CD1c-positive myeloid dendritic cell (primary cell): ENCODE measurements at regions not wholly inside any gene's neighbourhood (a gene's known extent, or its start where the extent isn't known, plus 50 kb on each side); places are given as distances from the start of the nearest gene placed in this dataset.

ENCODE experiments used
- DNase-seq: peaks from one replicate; pipeline ENCODE4 v3.0.0-alpha.2; 2016; ENCODE audit errors: extremely low spot score

DNA sequence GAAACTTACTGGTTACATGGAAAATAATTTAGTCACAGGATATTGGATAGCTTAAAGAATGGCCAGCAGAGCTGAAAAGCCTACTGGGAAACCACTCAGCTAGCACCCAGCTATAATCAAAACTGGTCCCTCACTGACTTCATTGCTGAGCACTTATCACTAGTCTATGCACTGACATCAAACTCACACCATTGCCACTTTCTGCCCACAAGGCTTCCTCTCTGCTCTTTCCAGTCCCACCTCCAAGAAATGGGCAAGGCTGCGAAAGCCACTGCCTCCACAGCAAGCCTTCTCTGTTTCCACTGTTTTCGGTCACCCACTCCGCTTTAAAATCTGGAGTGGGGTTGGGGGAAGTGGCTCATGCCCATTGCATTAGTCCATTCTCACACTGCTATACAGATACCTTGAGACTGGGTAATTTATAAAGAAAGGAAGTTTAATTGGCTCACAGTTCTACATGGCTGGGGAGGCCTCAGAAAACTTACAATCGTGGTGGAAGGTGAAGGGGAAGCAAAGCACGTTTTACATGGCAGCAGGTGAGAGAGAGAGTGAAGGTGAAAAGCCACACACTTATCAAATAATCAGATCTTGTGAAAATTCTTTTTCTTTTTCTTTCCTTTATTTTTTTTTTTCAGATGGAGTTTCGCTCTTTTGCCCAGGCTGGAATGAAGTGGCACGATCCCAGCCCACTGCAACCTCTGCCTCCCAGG, 77.0 kb upstream of the CERS6 start:
- DNase-seq: no peak

DNA sequence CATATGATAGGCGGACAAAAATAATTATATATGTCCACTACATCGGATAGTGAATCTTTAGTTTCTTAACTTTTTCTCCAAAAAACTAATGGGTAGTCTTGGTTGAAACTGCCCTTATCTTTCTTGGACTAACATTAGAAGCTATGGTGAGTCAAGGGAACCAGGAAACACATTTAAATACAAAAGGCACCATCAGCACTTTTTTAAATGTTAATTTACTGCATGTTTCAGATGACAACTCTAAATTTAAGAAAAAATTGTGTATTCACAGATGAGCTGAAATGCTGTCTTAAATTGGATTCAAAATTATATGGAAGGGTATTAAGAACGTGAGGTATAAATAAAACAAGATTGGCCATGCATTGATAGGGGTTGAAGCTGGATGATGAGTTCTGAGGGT, 75.6 kb upstream of the CERS6 start:
- no peak for DNase-seq

DNA sequence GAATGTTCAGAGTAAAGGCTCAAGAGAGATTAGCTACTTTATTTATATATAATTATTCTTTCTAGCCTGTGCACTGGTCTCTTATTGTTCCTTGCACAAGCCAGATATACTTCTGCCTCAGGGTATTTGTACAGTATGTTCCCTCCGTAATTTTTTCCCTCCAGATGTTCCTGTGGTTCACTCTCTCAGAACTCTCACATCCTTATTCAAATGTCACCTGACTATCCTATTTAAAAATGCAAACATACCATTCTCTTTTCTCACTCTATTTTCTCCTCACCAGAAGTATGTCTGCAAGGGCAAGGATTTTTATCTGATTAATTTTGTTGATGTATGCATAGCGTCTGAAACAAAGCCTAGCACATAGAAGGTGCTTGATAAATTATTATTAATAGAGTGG, 64.0 kb upstream of the CERS6 start:
- no peak for DNase-seq

DNA sequence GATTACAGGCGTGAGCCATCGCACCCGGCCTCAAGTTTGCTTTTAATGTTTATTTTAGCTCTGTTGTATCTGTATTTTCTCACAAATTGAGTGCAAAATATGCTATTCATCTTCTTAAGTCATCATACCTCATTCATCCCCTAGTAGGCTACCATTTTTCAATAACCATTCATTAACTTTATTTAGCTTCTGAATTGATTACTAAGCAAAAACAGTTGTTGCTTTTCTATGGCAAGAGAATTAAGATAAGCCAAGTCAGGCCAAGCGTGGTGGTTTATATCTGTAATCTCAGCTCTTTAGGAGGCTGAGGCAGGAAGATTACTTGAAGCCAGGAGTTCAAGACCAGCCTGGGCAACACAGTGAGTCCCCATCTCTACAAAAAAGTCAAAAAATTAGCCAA, 63.3 kb upstream of the CERS6 start:
- no peak for DNase-seq

DNA sequence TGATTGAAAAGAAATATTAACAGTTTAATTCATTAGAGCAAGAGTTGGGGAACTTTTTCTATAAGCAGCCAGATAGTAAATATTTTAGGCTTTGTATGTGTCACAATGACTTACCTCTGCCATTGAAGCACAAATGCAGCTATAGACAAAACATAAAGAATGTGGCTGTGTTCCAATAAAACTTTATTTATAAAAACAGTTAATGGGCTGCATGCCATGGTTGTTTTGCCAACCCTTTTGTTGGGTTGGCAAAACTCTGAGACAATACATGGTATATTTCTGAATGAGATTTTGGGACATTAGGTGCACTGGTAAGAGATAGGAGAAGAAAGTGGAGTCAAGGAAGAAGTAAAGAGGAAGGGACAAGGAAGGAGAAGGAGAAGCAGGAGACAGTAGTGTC, 61.8 kb upstream of the CERS6 start:
- DNase-seq: no peak

DNA sequence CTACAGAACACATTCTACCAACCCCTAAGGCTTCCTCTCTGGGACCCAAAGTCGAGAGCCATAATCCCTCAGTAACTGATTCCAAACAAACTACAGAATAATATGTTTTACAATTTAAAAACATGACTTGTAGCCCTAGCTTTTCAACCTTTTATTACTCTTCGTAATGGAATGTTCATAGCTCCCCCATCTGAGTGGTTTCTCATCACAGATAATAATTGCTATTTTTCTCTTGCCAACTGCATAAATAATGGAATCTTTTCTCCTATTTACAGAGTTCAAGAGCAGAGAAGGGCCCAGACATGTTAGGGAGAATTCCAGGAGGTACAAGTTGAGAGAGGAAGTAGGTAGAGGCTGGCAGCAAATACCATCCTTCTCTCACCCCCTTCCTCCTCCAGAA, 59.9 kb upstream of the CERS6 start:
- no peak for DNase-seq

DNA sequence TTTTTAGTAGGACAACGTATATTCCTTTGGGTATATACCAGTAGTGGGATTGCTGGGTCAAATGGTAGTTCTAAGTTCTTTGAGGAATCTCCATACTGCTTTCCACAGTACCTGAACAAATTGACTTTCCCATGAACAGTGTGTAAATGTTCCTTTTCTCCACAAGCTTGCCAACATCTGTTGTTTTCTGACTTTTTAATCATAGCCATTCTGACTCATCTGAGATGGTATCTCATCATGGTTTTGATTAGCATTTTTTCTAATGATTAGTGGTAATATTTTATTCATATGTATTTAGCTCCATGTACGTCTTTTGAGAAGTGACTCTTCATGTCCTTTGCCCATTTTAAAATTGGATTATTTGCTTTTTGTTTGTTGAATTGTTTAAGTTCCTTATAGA, 58.4 kb upstream of the CERS6 start:
- DNase-seq: no peak

DNA sequence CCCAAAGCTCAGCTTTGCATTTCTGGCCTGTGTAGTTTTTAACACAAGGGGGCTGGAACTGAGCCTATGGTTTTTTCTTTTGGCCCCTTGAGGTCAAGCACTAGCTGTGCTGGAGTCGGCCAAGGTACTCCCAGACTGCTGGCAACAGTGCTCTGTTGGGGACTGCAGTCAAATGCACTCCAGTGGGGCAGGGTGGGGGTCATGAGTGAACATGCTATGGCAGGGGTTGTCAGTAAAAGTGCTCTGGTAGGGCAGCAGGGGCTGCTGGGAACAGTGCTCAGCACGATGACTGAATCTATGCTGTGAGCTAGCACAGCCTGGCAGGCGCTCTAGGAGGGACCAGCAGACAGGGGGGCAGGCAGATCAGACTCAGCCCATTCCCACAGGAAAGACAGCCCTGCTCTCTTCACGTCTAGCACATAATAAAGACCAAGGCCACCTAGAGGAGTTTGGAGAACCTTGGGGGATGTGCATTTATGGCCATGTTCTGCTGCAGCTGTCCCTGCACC, 55.0 kb upstream of the CERS6 start:
- DNase-seq: no peak

DNA sequence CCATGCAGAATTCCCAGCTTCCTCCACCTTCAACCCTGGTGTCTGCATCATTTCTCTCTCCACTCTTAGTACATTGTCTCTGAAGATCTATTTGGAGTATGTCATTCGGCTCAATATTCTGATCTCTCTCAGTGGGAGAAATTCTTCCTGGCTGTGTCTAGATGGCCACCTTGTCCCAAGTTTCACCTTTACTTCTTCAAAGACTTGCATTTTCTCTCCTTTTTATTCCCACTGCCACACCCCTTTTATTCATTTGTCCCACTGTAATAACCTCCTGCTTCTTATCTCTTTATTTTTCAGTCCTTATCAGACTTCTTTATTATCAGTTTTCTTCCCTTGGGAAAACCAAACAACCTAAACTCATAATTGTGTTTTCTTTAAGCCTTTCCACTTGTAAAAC, 54.3 kb upstream of the CERS6 start:
- DNase-seq: no peak

DNA sequence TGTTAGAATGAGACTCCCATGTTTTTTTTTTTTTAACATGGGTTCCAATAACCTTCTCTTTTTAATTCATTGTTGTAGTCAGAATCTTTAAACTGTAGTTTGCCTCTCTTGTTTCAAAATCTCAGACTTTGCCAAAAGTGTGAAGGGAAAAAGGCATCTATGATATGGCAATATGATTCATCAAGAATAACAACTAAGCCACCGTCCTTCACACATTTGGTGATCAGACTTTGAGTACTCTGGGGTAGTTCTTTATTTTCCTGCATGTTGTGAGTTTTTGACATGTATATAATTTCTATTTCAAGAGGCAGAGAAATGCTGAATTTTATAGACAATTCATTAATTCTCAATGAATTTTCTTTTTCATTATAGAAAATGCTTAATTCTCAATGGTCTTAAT, 53.5 kb upstream of the CERS6 start:
- no peak for DNase-seq

DNA sequence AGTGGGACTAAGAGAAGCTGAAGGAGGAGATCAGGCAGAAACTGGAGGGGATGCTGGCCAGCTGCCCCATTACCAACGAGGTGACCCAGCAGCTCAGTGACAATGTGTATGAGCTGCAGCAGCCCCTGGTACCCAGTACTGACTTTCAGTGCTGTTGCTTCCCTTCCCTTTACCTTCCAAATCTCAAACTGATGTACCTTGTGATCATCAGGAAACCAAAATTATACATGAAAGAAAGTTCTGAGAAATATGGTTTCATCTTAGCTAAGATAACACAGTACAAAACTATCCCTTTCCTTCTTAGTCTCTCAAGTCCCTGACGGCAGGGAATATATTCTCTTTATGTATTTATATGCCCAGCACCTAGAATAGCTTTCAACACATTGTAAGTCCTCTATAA, 52.3 kb upstream of the CERS6 start:
- DNase-seq: no peak

DNA sequence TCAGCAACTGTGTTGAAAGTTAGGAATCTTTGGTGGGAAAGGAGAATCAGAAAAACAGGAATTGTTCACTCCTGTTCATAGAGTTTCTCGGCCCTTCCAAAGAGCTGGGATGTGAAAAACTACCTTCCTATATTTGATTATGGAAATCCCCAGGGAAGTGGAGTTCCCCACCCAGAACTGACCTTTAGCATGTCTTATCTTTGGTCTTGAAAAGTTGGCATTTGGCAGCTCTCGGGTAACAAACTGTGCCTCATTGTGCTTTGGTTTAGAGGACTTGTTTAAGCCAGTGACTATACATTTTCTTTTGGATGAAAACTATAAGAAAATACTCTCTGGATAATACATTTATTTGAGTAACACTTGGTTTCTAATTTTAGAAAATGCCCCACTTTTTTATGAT, 51.3 kb upstream of the CERS6 start:
- no peak for DNase-seq
